NCI-H1417 (cell line): ENCODE measurements at regions not wholly inside any gene's neighbourhood (a gene's known extent, or its start where the extent isn't known, plus 50 kb on each side); places are given as distances from the start of the nearest gene placed in this dataset.

Source experiments
- DNase-seq, 3 experiments: peaks; one replicate each; lab custom pipeline; 2025; lab: John Stamatoyannopoulos, UW

GRCh38 chr12:38969706-38970105, 64.3 kb upstream of the CPNE8 start:
- no peak for DNase-seq

GRCh38 chr12:38961683-38962082, 56.3 kb upstream of the CPNE8 start:
- no peak for DNase-seq

GRCh38 chr12:38961012-38961411, 55.6 kb upstream of the CPNE8 start:
- DNase-seq: no peak

GRCh38 chr12:38956337-38956736, 50.9 kb upstream of the CPNE8 start:
- DNase-seq: no peak
